Chondrocyte (in vitro differentiated cells): ENCODE measurements at regions not wholly inside any gene's neighbourhood (a gene's known extent, or its start where the extent isn't known, plus 50 kb on each side); places are given as distances from the start of the nearest gene placed in this dataset.

ENCODE experiments used
- DNase-seq: peaks from one replicate; pipeline ENCODE4 v3.0.0; 2021; ENCODE audit warnings: mixed read lengths, low spot score
- H3K27ac Mint-ChIP-seq: one replicate; pipeline ENCODE4 v1.8.0; 2021; ENCODE audit warnings: mild to moderate bottlenecking, moderate library complexity, mixed read lengths; ENCODE audit not compliant: unreplicated experiment
- H3K27me3 Mint-ChIP-seq: 2 replicates; pipeline ENCODE4 v1.8.0; 2021; ENCODE audit warnings: low read depth, mixed read lengths
- H3K36me3 Mint-ChIP-seq: 2 replicates; pipeline ENCODE4 v1.8.0; 2021; ENCODE audit warnings: low read depth, mixed read lengths
- H3K4me1 Mint-ChIP-seq: 2 replicates; pipeline ENCODE4 v1.8.0; 2021; ENCODE audit warnings: low read depth, mild to moderate bottlenecking, mixed read lengths
- H3K4me3 Mint-ChIP-seq: one replicate; pipeline ENCODE4 v1.8.0; 2021; ENCODE audit warnings: mild to moderate bottlenecking, moderate library complexity, mixed read lengths; ENCODE audit not compliant: unreplicated experiment
- H3K9me3 Mint-ChIP-seq: 2 replicates; pipeline ENCODE4 v1.8.0; 2021; ENCODE audit warnings: low read depth, mixed read lengths
- CTCF ChIP-seq: fragments of 200-600 bp; sonication (generic); IDR thresholded peaks from 2 replicates; pipeline ENCODE4 v1.5.0; 2021; ENCODE audit warnings: antibody characterized with exemption, mild to moderate bottlenecking, moderate library complexity

GRCh38 chr16:51031598-51031997 is 119.5 kb downstream of the SALL1 start:
- peaks cover 4% of the 10 kb centered on the region for H3K4me1 Mint-ChIP-seq
- peaks cover 6% of the 10 kb centered on the region for H3K27me3 Mint-ChIP-seq
- H3K27ac Mint-ChIP-seq = no peak overlapping the region
- DNase-seq = no peak
- TF ChIP-seq CTCF = no peak
- H3K36me3 Mint-ChIP-seq = no peaks in the 10 kb centered on the region
- H3K9me3 Mint-ChIP-seq = peaks cover 5% of the 10 kb centered on the region
- H3K4me3 Mint-ChIP-seq = no peak overlapping the region

GRCh38 chr16:51030516-51030915 is 120.6 kb downstream of the SALL1 start:
- Mint-ChIP-seq H3K4me3 (no peak overlapping the region), H3K9me3 (peaks cover 5% of the 10 kb centered on the region), H3K27me3 (peaks cover 6% of the 10 kb centered on the region), H3K4me1 (peaks cover 4% of the 10 kb centered on the region), H3K27ac (no peak overlapping the region), H3K36me3 (no peaks in the 10 kb centered on the region)
- DNase-seq = no peak
- no peak for TF ChIP-seq CTCF

GRCh38 chr16:51025588-51026290 is 125.3 kb downstream of the SALL1 start:
- H3K9me3 Mint-ChIP-seq = peaks cover 5% of the 10 kb centered on the region
- no peak for TF ChIP-seq CTCF
- H3K27me3 Mint-ChIP-seq = no peaks in the 10 kb centered on the region

DNA sequence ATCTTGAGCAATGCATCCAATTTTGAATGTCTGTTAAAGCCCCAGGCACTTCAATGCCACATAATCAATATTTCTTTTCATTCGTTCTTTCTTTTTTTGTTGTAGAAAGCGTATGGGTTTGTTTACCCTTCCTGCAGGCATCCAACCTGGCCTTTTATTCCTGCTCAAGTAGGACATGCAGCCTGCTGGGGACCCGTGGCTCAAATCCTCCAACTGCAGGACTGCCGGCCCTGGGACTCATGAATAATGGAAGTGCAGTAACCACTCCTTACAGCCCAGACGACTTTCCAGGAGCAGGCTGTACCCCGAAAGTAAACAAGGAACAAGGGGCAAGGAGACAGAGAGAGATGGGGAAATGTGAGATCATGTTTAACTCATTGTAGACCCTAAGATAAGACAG is 126.4 kb downstream of the SALL1 start:
- no peaks in the 10 kb centered on the region for H3K27me3 Mint-ChIP-seq
- H3K27ac Mint-ChIP-seq = no peak overlapping the region
- peaks cover 5% of the 10 kb centered on the region for H3K9me3 Mint-ChIP-seq
- H3K4me3 Mint-ChIP-seq = no peak overlapping the region
- H3K36me3 Mint-ChIP-seq = no peaks in the 10 kb centered on the region
- no peak for DNase-seq
- H3K4me1 Mint-ChIP-seq = no peaks in the 10 kb centered on the region
- no peak for TF ChIP-seq CTCF

More at GRCh38 chr16:51025588-51026290, 125.3 kb downstream of the SALL1 start:
- Mint-ChIP-seq H3K4me1 (no peaks in the 10 kb centered on the region), H3K27ac (no peak overlapping the region), H3K4me3 (no peak overlapping the region), H3K36me3 (no peaks in the 10 kb centered on the region)
- DNase-seq = no peak

- no peak overlapping the region for H3K27ac Mint-ChIP-seq
- H3K9me3 Mint-ChIP-seq = peaks cover 5% of the 10 kb centered on the region
- no peak overlapping the region for H3K4me3 Mint-ChIP-seq
- H3K4me1 Mint-ChIP-seq = no peaks in the 10 kb centered on the region
- no peak for TF ChIP-seq CTCF
- H3K27me3 Mint-ChIP-seq = no peaks in the 10 kb centered on the region
- no peaks in the 10 kb centered on the region for H3K36me3 Mint-ChIP-seq
- DNase-seq = no peak
Measured at GRCh38 chr16:51022955-51023354, 128.1 kb downstream of the SALL1 start.
